Stimulated activated naive CD4-positive, alpha-beta T cell treated with Interleukin-2 at 50 U/mL for 16 hours (primary cell): ENCODE measurements at regions not wholly inside any gene's neighbourhood (a gene's known extent, or its start where the extent isn't known, plus 50 kb on each side); places are given as distances from the start of the nearest gene placed in this dataset.

ENCODE experiments used
- DNase-seq: peaks from one replicate; lab custom pipeline; 2025; lab: John Stamatoyannopoulos, UW

DNA sequence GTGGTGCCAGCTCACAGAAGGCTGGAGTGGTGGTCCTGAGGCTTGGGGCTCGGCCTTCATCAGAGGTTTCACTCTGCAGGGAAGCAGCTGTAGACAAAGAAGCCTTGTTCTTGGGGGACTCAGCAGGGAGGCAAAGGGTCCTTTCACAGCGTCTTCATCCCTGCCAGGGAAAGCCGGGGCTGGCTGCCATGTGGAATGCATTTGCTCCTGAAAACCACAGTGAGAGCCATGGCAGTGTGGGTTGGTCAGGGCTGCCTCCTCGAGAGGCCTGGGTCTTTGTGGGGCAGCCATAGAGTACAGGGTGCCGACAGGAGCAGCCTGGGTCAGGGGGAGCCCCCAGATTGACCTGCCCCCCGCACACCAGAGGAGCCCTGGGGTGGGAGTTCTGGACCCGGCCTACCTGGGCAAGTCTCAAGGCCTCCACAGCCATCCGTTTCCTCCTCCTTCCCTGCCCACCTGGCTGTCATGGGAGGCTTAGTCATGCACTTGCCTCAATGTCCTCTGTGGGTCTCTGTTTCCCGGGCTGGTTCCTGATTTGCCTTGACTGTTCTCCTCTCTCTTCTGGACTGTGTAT, 144.0 kb downstream of the CDC5L start:
- DNase-seq = no peak

DNA sequence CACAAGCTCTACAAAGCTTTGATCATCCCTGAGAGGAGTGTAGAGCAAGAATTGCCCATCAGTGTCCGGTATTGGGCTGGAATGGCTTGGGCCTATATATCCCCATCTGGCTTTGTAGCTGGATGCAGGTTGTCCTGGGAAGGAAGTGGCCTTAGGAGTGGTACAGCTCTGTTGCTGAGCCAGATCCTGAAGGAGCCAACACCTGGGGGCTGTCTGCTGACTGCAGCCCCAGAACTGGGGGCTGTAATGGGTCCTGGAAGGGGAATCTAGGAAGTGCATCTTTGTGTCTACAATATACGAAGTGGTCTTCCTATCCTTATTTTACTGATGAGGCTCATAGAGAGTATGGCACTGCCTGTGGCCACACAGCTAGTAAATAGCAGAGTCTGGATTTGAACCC, 145.9 kb downstream of the CDC5L start:
- DNase-seq = no peak

DNA sequence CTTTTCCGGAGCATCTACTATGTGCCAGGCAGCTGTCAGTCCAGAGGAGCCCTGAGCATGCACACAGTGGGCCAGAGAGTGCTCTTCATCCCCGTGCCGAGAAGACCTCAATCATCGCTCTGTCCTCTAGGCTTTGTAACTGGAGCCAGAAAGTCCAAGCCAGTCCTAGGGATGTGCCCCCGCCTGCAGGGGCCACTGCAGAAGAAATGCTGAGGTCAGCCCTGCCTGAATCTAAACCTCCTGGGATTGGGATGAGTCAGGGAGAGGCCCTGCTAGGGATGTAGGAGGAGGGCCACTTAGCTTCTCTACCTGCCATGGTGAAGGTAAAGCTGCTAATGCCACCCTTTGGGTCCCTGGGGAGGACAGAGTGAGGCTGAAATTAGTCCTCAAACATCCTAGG, 146.8 kb downstream of the CDC5L start:
- DNase-seq = no peak

DNA sequence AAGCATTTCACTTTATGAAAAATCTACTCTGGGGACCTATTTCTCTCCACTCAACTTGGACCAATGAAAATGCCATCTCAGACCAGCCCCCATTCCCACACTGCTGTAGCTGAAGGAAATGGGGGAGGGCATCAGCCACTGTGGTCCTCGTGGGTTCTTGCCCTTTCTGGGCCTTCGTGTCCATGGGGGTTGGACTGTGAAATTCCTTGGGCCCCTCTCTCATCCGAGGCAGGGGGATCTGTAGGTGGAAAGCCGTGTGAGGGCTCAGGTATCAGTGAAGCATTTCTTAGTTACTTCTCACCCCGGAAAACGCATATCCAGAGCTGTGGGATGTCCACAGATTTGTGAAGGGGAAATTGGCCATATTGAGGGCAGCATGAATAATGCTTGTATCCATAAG, 147.9 kb downstream of the CDC5L start:
- DNase-seq = no peak

DNA sequence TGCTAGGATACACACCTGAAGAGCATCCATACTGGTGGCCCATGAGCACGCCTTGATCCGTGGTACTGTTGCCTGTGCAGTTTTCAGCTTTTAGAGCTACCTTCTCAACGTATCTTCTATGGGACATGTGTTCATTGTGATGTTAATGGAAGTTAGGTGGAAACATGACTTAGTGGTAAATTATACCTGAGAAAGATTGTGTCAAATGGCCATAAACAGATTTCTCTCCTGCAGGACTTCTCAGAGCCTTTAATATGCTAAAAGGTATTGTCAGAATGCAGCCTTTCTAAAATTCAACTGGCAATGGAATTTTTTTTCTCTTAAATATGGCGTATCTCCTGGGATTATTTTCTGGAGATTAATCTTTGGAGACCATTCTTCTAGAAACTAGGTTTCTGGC, 148.5 kb downstream of the CDC5L start:
- no peak for DNase-seq

DNA sequence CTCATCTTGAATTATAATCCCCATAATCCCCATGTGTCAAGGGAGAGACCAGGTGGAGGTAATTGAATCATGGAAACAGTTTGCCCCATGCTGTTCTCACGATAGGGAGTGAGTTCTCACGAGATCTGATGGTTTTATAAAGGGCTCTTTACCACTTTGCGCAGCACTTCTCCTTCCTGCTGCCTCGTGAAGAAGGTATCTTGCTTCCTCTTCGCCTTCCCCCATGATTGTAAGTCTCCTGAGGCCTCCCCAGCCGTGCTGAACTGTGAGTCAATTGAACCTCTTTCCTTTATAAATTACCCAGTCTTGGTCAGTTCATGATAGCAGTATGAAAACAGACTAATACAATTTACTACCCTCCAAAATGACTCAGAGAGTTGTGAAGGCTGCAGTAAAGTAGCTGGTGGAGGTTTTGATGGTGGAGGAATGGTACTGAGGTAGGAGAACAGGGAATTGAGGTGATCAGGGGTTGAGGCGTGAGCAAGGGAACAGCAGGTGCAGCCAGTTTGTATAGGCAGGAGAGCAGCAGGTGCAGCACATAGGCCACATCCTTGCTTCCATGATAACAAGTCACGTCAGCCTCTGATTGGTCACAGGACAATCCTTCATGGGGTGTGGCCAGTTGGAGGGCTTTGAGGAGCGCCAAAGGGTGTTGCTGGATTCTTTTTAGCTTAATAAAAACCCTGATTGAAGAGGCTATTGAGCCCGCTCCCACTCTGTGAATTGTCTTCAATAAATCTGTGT, 150.0 kb downstream of the CDC5L start:
- no peak for DNase-seq

DNA sequence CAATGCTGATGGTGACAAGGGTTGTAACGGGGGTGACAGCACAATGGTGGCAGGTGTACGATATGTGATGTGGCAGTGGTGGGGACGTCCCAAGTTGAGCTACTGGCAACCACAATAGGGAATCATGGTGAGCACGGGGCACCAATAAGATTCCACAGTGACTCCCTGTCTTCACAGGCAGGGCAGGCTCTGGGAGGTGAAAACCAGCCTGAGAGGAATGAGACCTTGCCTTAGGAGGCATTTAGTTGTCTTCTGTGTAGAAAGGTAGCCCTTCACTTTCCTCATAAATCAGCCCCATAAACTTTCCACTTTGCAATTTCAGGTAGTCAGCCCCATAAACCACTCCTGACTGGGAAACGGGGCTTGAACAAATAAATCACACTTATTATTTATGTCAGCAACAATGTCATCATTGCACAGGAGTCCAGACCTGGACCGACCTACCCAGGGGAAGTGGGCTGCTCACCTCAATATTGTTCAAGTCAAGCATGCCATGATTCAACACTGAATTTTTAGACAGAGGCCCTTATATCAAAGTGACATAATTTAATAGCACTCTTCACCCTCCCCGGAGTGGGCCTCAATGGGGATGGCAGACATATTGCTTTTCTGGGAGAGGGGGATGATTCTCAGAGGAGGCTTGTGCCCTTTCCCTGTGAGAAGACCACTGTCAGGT, 150.8 kb downstream of the CDC5L start:
- no peak for DNase-seq

DNA sequence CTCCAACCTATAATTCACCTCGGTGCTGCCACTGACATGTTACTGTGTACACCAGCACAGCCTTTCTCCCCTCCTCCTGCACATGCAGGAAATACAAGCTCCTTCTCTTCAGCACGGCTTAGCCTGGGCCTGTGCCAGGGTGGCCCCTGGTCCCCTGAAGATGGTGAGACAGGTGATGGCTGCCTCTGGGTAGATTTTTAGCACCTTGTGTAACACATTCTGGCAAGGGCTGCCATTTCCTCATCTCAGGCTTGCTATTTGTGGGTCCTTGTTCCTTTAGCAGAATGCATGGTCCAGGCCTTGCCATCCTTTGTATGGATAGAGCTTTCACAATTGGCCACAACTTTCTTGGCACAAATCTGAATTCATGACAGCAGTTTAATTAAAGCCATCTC, 151.3 kb downstream of the CDC5L start:
- no peak for DNase-seq

DNA sequence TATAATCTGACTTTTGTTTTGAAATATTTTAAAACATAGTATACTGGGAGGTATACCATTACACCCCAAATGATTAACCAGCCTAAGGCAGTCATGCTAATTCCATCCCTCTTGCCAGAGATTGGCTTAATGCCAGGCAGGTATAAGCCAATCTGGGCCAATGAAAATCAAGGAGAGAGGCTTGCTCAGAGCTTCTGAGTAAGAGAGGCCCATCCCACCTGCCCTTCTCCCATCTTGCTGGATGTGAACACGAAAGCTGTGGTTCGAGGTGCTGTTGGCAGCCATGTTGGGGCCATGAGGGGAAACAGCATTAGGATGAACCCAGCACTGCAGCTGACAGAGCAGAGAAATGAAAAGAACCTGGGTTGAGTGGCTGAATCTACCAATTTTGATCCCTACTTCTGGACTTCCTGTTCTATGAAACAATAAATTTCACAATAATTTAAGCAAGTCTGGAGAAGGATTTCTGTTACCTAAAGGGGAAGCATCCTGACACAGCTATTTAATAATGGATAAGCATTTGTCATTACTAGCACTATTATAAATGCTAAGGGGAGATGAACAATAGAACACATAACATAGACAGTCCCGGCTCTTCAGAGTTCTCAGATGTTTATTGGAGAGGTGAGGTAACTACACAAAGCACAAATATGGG, 152.3 kb downstream of the CDC5L start:
- DNase-seq = no peak

DNA sequence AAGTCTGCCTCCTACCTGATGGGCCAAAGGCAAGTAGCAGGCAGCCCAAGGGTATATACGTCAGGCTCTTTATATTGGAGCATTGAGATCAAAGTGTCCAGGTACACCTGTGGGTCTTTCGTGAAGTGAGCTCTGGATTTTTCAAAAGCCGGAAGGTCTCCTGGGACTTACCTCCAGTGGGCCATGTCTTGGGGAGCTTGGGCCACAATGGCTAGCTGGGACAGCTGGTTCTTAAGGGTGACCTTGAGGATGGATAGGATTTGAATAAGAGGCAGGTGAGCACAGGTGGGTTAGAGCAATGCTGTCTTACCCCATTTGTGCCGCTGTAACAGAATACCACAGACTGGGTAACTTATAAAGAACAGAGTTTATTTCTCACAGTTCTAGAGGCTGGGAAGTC, 153.4 kb downstream of the CDC5L start:
- DNase-seq = no peak

DNA sequence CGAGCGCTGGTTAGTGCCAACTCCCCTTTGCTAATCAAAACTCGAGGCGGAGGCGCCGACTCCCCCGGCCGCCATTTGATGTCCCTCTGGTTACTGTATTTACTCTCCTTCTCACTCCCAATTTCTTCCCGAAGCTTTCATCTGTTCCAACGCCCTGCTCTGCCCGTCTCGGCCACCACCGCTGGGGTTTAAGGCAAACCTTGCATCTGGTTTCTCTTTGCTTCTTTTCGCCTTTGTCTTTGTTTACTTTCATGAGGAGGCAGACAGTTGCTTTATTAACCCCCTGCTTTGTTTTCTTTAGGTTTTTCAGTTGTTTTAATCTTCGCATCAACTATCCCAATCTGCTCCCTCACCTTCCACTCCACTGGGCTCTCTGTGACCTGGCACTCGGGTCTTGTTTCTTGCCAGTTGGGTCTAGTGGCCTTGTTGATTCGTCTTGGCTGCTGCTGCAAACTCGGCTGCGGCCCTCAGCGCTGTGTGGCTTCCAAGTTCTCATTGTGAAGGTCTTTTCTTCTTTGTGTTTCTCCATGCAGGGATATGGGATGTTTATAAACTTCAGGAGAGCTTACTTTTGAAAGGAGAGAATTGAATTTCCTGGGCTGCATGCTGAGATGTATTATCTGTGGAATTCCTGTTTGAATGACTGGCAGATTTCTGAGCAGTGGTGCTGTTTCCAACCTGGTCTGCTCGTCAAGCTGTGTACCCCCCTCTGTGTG, 155.1 kb downstream of the CDC5L start:
- no peak for DNase-seq

DNA sequence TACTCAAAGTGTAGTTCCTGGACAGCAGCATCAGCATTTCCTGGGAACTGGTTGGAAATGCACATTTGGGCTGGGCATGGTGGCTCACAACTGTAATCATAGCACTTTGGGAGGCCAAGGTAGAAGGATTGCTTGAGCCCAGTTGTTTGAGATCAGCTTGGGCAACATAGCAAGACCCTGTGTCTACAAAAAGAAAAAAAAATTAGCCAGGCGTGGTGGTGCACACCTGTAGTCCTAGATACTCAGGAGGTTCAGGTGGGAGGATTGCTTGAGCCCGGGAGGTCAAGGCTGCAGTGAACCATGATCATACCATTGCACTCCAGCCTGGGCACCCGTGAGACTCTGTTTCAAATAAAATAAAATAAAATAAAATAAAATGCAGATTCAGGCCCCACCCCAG, 156.2 kb downstream of the CDC5L start:
- DNase-seq = no peak

DNA sequence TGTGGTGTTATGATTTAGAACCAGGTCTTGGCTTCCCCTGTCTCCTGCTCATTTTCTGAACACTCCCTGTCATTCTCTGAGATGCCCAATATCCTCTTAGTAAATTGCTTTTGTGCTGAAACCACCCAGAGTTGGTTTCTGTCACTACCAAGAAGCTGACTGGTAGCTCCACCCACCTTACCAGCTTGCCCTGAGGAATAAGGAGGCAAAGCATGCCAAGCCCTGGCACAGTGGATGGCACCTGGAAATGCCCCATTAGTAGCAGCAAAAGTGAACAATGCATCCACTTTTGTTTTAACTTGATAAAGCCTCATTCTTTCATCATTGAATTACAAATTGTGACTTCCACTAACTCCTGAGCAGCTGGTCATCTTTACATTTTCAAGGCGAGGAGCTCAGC, 157.7 kb downstream of the CDC5L start:
- no peak for DNase-seq

DNA sequence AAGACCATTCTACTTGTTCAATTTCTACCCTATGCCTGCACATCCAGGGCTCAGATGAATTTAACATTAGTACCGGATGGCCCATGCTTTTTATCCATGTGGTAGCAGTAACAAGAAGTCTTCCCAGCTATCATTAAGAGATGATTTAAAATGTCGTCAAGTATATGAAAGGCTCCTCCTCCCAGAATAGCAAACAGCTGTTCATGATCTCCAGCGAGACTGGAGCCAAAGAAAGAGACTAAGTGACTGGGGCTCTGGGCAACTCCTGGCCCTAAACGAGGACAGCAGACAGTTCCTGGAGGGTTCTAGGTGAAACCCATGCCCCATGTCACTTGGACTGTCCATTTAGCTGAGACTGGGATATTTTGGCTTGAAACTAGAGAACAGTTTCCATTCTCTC, 160.8 kb downstream of the CDC5L start:
- no peak for DNase-seq

DNA sequence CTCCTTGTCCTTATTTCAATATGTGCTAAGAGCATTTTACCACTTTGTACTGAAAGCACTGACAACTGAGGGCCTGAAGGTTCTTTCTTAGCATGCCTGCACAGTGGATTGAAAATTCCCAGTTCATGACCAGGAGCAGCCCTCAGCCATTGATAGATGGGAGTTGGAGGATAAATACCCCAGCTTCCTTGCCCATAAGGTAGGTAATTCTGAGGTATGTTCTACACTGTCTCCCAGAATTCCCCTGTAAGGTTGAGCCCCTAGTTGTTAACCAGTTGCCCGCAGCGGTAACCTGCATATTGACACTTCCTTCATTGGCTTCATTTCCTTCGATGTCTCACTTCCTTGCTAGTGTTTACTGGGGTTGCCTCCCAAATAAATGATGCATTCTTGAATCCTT, 162.0 kb downstream of the CDC5L start:
- DNase-seq = no peak

DNA sequence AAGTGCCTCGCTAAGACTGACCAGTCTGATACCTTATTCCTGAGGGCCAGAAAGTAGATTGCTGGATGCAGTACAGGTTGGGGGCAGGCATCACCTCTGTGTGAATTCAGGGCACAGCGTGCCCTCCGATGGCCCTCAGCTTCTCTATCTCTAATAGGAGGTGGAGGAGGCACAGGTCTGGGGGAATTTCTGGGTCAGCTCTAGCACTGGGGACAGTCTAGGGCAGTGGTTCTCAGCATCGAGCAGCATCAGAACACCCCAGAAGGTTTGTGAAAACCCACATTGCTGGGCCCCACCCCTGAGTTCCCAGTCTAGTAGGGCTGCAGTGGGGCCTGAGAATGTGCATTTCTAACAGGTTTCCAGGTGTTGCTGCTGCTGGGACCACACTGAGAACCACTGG, 166.7 kb downstream of the CDC5L start:
- no peak for DNase-seq

DNA sequence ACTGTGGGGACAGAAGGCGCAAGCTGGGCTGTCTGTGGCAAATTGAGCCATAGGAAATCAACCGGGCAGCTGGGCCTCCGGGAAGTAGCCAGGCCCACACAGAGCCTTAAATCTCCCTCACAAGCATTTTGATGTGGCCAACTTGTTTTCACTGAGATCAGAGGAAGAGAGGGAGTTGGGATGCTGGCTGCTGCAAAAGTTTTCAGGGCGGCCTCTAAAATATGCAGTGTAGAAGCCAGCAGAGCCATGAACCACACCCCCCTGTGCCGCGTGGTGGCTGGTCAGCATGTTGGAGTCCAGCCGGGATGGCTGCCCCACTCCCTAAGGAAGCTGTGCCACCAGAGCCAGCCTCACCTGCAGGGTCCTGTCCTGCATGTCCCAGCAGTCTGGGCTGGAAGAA, 167.4 kb downstream of the CDC5L start:
- no peak for DNase-seq

DNA sequence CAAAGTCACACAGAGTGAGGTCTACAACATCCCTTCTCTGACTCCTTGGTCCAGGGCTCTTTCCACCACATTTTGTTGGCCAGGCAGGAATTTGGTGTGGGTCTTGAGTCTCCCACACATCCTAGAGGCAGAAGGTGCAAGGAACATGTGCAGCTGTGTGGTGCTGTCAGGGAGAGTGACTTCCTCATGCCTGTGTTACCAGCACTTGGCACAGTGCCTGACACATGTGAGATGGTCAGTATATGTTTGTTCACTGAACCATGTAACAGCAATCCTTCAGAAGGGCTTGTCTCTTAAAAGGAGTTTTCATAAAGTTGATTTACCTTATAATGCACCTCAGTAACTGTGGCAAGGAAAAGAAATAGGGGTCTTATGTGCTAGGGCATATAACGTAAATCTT, 168.5 kb downstream of the CDC5L start:
- no peak for DNase-seq

DNA sequence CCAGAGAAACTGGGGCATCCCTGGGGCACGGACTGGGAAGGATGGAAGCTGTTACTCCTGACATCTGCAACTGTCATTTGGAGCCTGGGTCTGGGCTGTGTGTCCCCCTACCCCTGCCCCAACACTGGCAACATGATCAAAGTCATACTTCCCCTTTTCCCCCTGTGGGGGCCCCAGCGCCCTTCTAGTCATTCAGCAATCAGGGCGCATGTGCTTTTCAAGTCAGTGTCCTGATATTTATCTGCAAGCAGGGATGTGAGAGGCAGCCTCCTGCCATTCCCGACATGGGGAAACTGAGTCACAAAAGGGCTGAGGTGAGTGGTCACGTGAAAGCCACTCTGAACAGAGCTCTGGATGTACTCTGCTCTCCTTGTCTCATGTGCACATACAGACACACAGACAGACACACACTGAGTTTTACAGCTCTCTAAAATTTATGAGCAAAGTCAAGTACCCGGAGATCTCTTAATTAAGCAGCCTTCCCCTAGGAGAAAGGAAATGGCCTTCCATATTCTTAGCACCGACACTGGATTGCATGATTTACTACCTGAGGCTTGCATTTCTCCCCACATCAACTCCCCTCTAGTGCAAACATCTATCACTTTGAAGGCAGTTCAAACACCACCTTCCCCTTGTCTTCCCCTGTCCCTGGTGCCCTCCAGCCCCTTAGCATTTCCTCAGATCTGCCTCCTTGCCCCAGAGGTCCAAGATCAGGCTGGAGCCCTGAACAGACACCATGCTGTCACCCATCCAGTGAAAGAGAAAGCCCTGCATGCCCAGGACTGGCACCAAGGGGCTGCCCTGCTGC, 170.7 kb downstream of the CDC5L start:
- DNase-seq = no peak

DNA sequence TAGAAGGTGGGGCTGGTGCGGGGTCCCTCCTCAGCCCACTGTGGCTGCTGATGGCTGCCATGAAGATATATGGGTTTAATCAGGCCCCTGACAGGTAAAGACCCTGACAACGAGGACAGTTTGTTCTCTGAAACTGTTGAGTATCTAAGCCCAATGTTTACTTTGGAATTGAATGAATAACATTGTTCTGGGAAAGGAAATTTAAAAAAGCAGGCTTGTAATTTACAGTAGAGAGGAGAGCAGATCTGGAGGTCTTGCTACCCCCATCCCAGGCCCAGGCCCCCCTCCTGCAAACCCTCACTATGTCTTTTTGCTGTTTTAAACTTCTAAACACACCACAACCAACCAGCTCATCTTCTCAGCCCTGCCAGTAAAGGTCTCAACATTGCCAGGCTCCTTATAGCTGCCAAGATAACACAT, 171.3 kb downstream of the CDC5L start:
- no peak for DNase-seq

DNA sequence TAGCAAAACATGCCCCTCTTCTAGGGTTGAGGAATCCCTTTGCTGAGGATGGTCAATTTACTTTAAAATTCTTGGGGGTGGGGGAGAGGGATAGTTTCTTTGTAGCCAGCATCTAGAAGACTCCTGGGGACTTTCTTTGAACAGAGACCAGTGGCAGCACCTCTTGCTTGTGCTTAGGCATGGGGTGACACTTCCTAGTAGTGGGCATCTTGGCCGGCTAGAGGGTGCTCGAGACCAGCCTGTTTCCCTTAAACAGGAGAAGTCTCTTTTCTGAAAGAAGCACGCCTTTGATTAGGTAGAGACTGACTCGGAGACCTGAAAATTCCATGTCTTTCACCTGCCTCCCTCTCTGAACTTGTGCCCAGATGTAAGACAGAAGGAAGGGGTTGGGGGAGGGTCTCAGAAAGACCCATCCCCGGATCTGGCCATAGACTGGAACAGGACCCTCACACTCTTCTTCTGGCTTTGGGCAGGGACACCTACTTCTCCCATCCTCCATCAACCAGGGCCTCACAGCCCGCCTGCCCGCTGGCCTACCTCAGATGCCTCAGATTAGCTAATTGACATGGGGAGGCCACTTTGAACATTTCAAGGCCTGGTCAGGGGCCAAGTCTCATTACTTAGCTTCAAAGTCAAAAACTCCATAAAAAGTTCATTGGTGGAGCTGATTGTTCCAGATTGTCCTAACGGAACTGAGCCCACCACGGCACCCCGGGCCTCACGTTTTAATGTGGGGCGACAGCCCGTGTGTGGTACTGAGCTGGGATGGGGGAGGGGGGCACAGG, 172.2 kb downstream of the CDC5L start:
- DNase-seq = no peak
